LNCAP (cell line): ENCODE measurements at regions not wholly inside any gene's neighbourhood (a gene's known extent, or its start where the extent isn't known, plus 50 kb on each side); places are given as distances from the start of the nearest gene placed in this dataset.

ENCODE experiments used
- CTCF ChIP-seq: fragments of 450-650 bp; IDR thresholded peaks from 2 replicates; pipeline ENCODE4 v1.5.1; 2017; ENCODE audit warnings: mild to moderate bottlenecking

GRCh38 chr6:133070410-133071043 is 170.6 kb upstream of the EYA4 start:
- TF ChIP-seq CTCF: no peak

- no peak for TF ChIP-seq CTCF
Observed at GRCh38 chr6:133079901-133080300, 161.3 kb upstream of the EYA4 start.

- TF ChIP-seq CTCF: no peak
Observed at GRCh38 chr6:133083248-133083967, 157.7 kb upstream of the EYA4 start.

- no peak for TF ChIP-seq CTCF
Observed at GRCh38 chr6:133085471-133085870, 155.7 kb upstream of the EYA4 start.

GRCh38 chr6:133085896-133086295 is 155.3 kb upstream of the EYA4 start:
- TF ChIP-seq CTCF: no peak

- no peak for TF ChIP-seq CTCF
Observed at GRCh38 chr6:133088931-133089695, 152.0 kb upstream of the EYA4 start.

GRCh38 chr6:133092199-133092598 is 149.0 kb upstream of the EYA4 start:
- no peak for TF ChIP-seq CTCF
